ENCODE measurements at regions not wholly inside any gene's neighbourhood (a gene's known extent, or its start where the extent isn't known, plus 50 kb on each side); places are given as distances from the start of the nearest gene placed in this dataset.
"Not testable (repeated sequence)": the region's sequence is repeated elsewhere in the genome, so short reads cannot be mapped to it uniquely, and the experiment has no call there.

GRCh38 chr19:27716922-27717321, 1496.0 kb downstream of the UQCRFS1 start:
- no peaks in the 10 kb centered on the region for H3K4me1 ChIP-seq (ENCODE audit: control insufficient read depth in 1 of 2, low read depth in 2 of 2)
- DNase-seq (ENCODE audit: low spot score): no peak
- no peak overlapping the region for H3K4me3 ChIP-seq
- TF ChIP-seq CTCF (IDR thresholded peaks at IDR 0.05): no peak
- H3K9me3 ChIP-seq: peaks cover 25% of the 10 kb centered on the region
- no peaks in the 10 kb centered on the region for H3K36me3 ChIP-seq
- H3K27ac ChIP-seq: no peak overlapping the region
- no peaks in the 10 kb centered on the region for H3K27me3 ChIP-seq (replicated peaks; ENCODE audit: insufficient read depth)
- no peak for ATAC-seq (ENCODE audit: insufficient number of reproducible peaks, low FRiP score, low read depth)

- TF ChIP-seq CTCF (IDR thresholded peaks at IDR 0.05): no peak
- H3K9me3 ChIP-seq: peaks cover 13% of the 10 kb centered on the region
These were observed 1498.1 kb downstream of the UQCRFS1 start for GRCh38 chr19:27714857-27715256.

GRCh38 chr19:27709496-27709895, 1503.5 kb downstream of the UQCRFS1 start:
- H3K9me3 ChIP-seq: peaks cover 7% of the 10 kb centered on the region
- no peak for TF ChIP-seq CTCF (IDR thresholded peaks at IDR 0.05)
- H3K4me1 ChIP-seq (ENCODE audit: control insufficient read depth in 1 of 2, low read depth in 2 of 2): no peaks in the 10 kb centered on the region
- DNase-seq (ENCODE audit: low spot score) (no peak), ATAC-seq (ENCODE audit: insufficient number of reproducible peaks, low FRiP score, low read depth) (no peak)
- H3K4me3 ChIP-seq: no peak overlapping the region
- no peaks in the 10 kb centered on the region for H3K36me3 ChIP-seq
- no peak overlapping the region for H3K27ac ChIP-seq
- no peaks in the 10 kb centered on the region for H3K27me3 ChIP-seq (replicated peaks; ENCODE audit: insufficient read depth)

More at GRCh38 chr19:27714857-27715256, 1498.1 kb downstream of the UQCRFS1 start:
- H3K4me3 ChIP-seq: no peak overlapping the region
- ATAC-seq (ENCODE audit: insufficient number of reproducible peaks, low FRiP score, low read depth) (no peak), DNase-seq (ENCODE audit: low spot score) (no peak)
- H3K4me1 ChIP-seq (ENCODE audit: control insufficient read depth in 1 of 2, low read depth in 2 of 2): no peaks in the 10 kb centered on the region
- no peak overlapping the region for H3K27ac ChIP-seq
- H3K36me3 ChIP-seq: no peaks in the 10 kb centered on the region
- H3K27me3 ChIP-seq (replicated peaks; ENCODE audit: insufficient read depth): no peaks in the 10 kb centered on the region

GRCh38 chr19:27708986-27709385, 1504.0 kb downstream of the UQCRFS1 start:
- H3K36me3 ChIP-seq; DNase-seq (ENCODE audit: low spot score); H3K9me3 ChIP-seq; H3K4me3 ChIP-seq; H3K27ac ChIP-seq; ATAC-seq (ENCODE audit: insufficient number of reproducible peaks, low FRiP score, low read depth); H3K27me3 ChIP-seq (replicated peaks; ENCODE audit: insufficient read depth); H3K4me1 ChIP-seq (ENCODE audit: control insufficient read depth in 1 of 2, low read depth in 2 of 2): not testable (repeated sequence)

GRCh38 chr19:27707026-27707425, 1505.9 kb downstream of the UQCRFS1 start:
- ATAC-seq (ENCODE audit: insufficient number of reproducible peaks, low FRiP score, low read depth); H3K36me3 ChIP-seq; DNase-seq (ENCODE audit: low spot score); H3K27ac ChIP-seq; H3K4me1 ChIP-seq (ENCODE audit: control insufficient read depth in 1 of 2, low read depth in 2 of 2); H3K4me3 ChIP-seq; H3K27me3 ChIP-seq (replicated peaks; ENCODE audit: insufficient read depth): not testable (repeated sequence)
- H3K9me3 ChIP-seq: peaks cover 13% of the 10 kb centered on the region

GRCh38 chr19:27705896-27706295, 1507.1 kb downstream of the UQCRFS1 start:
- ATAC-seq (ENCODE audit: insufficient number of reproducible peaks, low FRiP score, low read depth) (no peak), DNase-seq (ENCODE audit: low spot score) (no peak)
- Histone ChIP-seq H3K36me3 (no peaks in the 10 kb centered on the region), H3K27me3 (replicated peaks; ENCODE audit: insufficient read depth) (no peaks in the 10 kb centered on the region), H3K27ac (no peak overlapping the region), H3K4me1 (ENCODE audit: control insufficient read depth in 1 of 2, low read depth in 2 of 2) (no peaks in the 10 kb centered on the region), H3K4me3 (no peak overlapping the region), H3K9me3 (peaks cover 16% of the 10 kb centered on the region)
- TF ChIP-seq CTCF (IDR thresholded peaks at IDR 0.05): no peak
